ENCODE measurements at regions not wholly inside any gene's neighbourhood (a gene's known extent, or its start where the extent isn't known, plus 50 kb on each side); places are given as distances from the start of the nearest gene placed in this dataset.

DNA sequence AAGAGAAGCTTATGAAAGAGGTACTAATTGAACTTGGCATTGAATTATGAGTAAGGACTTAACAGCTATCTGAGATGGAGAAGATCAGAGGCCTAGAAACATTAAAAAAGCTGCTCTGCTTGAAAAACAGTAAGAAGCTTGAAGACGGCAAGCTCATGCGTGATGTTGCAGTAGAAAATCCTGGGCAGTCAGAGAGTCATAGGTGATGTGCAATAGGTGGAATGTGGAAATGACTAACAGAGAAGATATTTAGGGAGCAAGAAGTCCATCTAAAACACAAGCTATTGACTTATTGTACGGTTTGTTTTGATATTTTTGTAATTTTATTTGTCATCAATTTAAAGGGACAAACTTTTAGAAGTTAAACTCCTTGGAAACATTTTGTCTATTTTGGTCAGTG, 1101.4 kb downstream of the ROBO2 start:
- Histone ChIP-seq H3K14ac (ENCODE audit: low read length) (no peak overlapping the region), H3K36me3 (ENCODE audit: control insufficient read depth in 1 of 2, insufficient read depth in 2 of 2, low read length in 2 of 2) (no peaks in the 10 kb centered on the region), H2AK5ac (ENCODE audit: low read length) (no peak overlapping the region), H3K18ac (ENCODE audit: low read length) (no peak overlapping the region), H4K12ac (ENCODE audit: low read depth, low read length) (no peak overlapping the region), H3K4me3 (ENCODE audit: low read depth, low read length) (no peak overlapping the region), H3K79me2 (ENCODE audit: control insufficient read depth, insufficient read depth, low read length, poor library complexity) (no peaks in the 10 kb centered on the region), H3K4me1 (ENCODE audit: control insufficient read depth in 1 of 2, insufficient read depth in 2 of 2, low read length in 2 of 2) (no peaks in the 10 kb centered on the region), H4K8ac (ENCODE audit: low read depth, low read length) (no peak overlapping the region), H3K9ac (ENCODE audit: low read length) (no peak overlapping the region), H3K4ac (ENCODE audit: low read depth, low read length) (no peak overlapping the region), H3K27ac (ENCODE audit: low read depth, low read length) (no peak overlapping the region), H3K23ac (ENCODE audit: low read length) (no peak overlapping the region), H3K9me3 (ENCODE audit: insufficient read depth, low read depth, low read length) (no peaks in the 10 kb centered on the region), H4K91ac (ENCODE audit: low read depth, low read length) (no peak overlapping the region), H3K27me3 (ENCODE audit: insufficient read depth, low read length) (no peaks in the 10 kb centered on the region), H3K4me2 (ENCODE audit: low read length) (no peak overlapping the region), H2BK120ac (ENCODE audit: insufficient read depth, low read length, poor library complexity) (no peak overlapping the region), H2BK12ac (ENCODE audit: low read length) (no peak overlapping the region), H2BK5ac (ENCODE audit: low read depth, low read length, poor library complexity) (no peak overlapping the region), H2AFZ (ENCODE audit: insufficient read depth, low read length, poor library complexity) (no peak overlapping the region), H3K79me1 (ENCODE audit: low read length) (no peaks in the 10 kb centered on the region)
- no CpG with 5 or more reads among the region's 3 CpGs for WGBS (ENCODE audit: extremely low coverage, insufficient coverage, insufficient read length)
- DNase-seq = no peak

- Histone ChIP-seq H3K9me3 (ENCODE audit: insufficient read depth, low read depth, low read length) (no peaks in the 10 kb centered on the region), H4K8ac (ENCODE audit: low read depth, low read length) (no peak overlapping the region), H2BK120ac (ENCODE audit: insufficient read depth, low read length, poor library complexity) (no peak overlapping the region), H3K27ac (ENCODE audit: low read depth, low read length) (no peak overlapping the region), H3K79me1 (ENCODE audit: low read length) (no peaks in the 10 kb centered on the region), H2AFZ (ENCODE audit: insufficient read depth, low read length, poor library complexity) (no peak overlapping the region), H2AK5ac (ENCODE audit: low read length) (no peak overlapping the region), H3K18ac (ENCODE audit: low read length) (no peak overlapping the region), H3K4me2 (ENCODE audit: low read length) (no peak overlapping the region), H3K14ac (ENCODE audit: low read length) (no peak overlapping the region), H3K4me3 (ENCODE audit: low read depth, low read length) (no peak overlapping the region), H2BK5ac (ENCODE audit: low read depth, low read length, poor library complexity) (no peak overlapping the region), H3K4me1 (ENCODE audit: control insufficient read depth in 1 of 2, insufficient read depth in 2 of 2, low read length in 2 of 2) (no peaks in the 10 kb centered on the region), H3K4ac (ENCODE audit: low read depth, low read length) (no peak overlapping the region), H3K23ac (ENCODE audit: low read length) (no peak overlapping the region), H3K27me3 (ENCODE audit: insufficient read depth, low read length) (no peaks in the 10 kb centered on the region), H3K36me3 (ENCODE audit: control insufficient read depth in 1 of 2, insufficient read depth in 2 of 2, low read length in 2 of 2) (no peaks in the 10 kb centered on the region), H4K91ac (ENCODE audit: low read depth, low read length) (no peak overlapping the region), H3K9ac (ENCODE audit: low read length) (no peak overlapping the region), H2BK12ac (ENCODE audit: low read length) (no peak overlapping the region), H4K12ac (ENCODE audit: low read depth, low read length) (no peak overlapping the region), H3K79me2 (ENCODE audit: control insufficient read depth, insufficient read depth, low read length, poor library complexity) (no peaks in the 10 kb centered on the region)
- no CpG with 5 or more reads among the region's 1 CpG for WGBS (ENCODE audit: extremely low coverage, insufficient coverage, insufficient read length)
- no peak for DNase-seq
Measured at GRCh38 chr3:78143000-78143399, 1103.1 kb downstream of the ROBO2 start.

- WGBS (ENCODE audit: extremely low coverage, insufficient coverage, insufficient read length) = no CpG with 5 or more reads among the region's 2 CpGs
- no peak overlapping the region for H3K18ac ChIP-seq (ENCODE audit: low read length)
- H2BK5ac ChIP-seq (ENCODE audit: low read depth, low read length, poor library complexity) = no peak overlapping the region
- no peak overlapping the region for H3K27ac ChIP-seq (ENCODE audit: low read depth, low read length)
- no peak overlapping the region for H4K91ac ChIP-seq (ENCODE audit: low read depth, low read length)
- no peaks in the 10 kb centered on the region for H3K4me1 ChIP-seq (ENCODE audit: control insufficient read depth in 1 of 2, insufficient read depth in 2 of 2, low read length in 2 of 2)
- no peak overlapping the region for H3K9ac ChIP-seq (ENCODE audit: low read length)
- no peak for DNase-seq
- no peak overlapping the region for H3K23ac ChIP-seq (ENCODE audit: low read length)
- H4K12ac ChIP-seq (ENCODE audit: low read depth, low read length) = no peak overlapping the region
- H3K4ac ChIP-seq (ENCODE audit: low read depth, low read length) = no peak overlapping the region
- H2BK120ac ChIP-seq (ENCODE audit: insufficient read depth, low read length, poor library complexity) = no peak overlapping the region
- H3K14ac ChIP-seq (ENCODE audit: low read length) = no peak overlapping the region
- H2AFZ ChIP-seq (ENCODE audit: insufficient read depth, low read length, poor library complexity) = no peak overlapping the region
- H3K36me3 ChIP-seq (ENCODE audit: control insufficient read depth in 1 of 2, insufficient read depth in 2 of 2, low read length in 2 of 2) = no peaks in the 10 kb centered on the region
- H2BK12ac ChIP-seq (ENCODE audit: low read length) = no peak overlapping the region
- no peaks in the 10 kb centered on the region for H3K79me2 ChIP-seq (ENCODE audit: control insufficient read depth, insufficient read depth, low read length, poor library complexity)
- no peaks in the 10 kb centered on the region for H3K27me3 ChIP-seq (ENCODE audit: insufficient read depth, low read length)
- no peak overlapping the region for H3K4me3 ChIP-seq (ENCODE audit: low read depth, low read length)
- no peaks in the 10 kb centered on the region for H3K9me3 ChIP-seq (ENCODE audit: insufficient read depth, low read depth, low read length)
- H2AK5ac ChIP-seq (ENCODE audit: low read length) = no peak overlapping the region
- H3K79me1 ChIP-seq (ENCODE audit: low read length) = no peaks in the 10 kb centered on the region
- H4K8ac ChIP-seq (ENCODE audit: low read depth, low read length) = no peak overlapping the region
- H3K4me2 ChIP-seq (ENCODE audit: low read length) = no peak overlapping the region
Measured at GRCh38 chr3:78148986-78149717, 1109.3 kb downstream of the ROBO2 start.

- Histone ChIP-seq H2BK5ac (ENCODE audit: low read depth, low read length, poor library complexity) (no peak overlapping the region), H3K79me2 (ENCODE audit: control insufficient read depth, insufficient read depth, low read length, poor library complexity) (no peaks in the 10 kb centered on the region), H4K91ac (ENCODE audit: low read depth, low read length) (no peak overlapping the region), H3K27me3 (ENCODE audit: insufficient read depth, low read length) (no peaks in the 10 kb centered on the region), H3K4ac (ENCODE audit: low read depth, low read length) (no peak overlapping the region), H2BK12ac (ENCODE audit: low read length) (no peak overlapping the region), H3K4me3 (ENCODE audit: low read depth, low read length) (no peak overlapping the region), H2BK120ac (ENCODE audit: insufficient read depth, low read length, poor library complexity) (no peak overlapping the region), H4K12ac (ENCODE audit: low read depth, low read length) (no peak overlapping the region), H3K9ac (ENCODE audit: low read length) (no peak overlapping the region), H3K18ac (ENCODE audit: low read length) (no peak overlapping the region), H2AFZ (ENCODE audit: insufficient read depth, low read length, poor library complexity) (no peak overlapping the region), H3K27ac (ENCODE audit: low read depth, low read length) (no peak overlapping the region), H3K9me3 (ENCODE audit: insufficient read depth, low read depth, low read length) (no peaks in the 10 kb centered on the region), H3K14ac (ENCODE audit: low read length) (no peak overlapping the region), H3K79me1 (ENCODE audit: low read length) (no peaks in the 10 kb centered on the region), H3K36me3 (ENCODE audit: control insufficient read depth in 1 of 2, insufficient read depth in 2 of 2, low read length in 2 of 2) (no peaks in the 10 kb centered on the region), H4K8ac (ENCODE audit: low read depth, low read length) (no peak overlapping the region), H3K4me1 (ENCODE audit: control insufficient read depth in 1 of 2, insufficient read depth in 2 of 2, low read length in 2 of 2) (no peaks in the 10 kb centered on the region), H2AK5ac (ENCODE audit: low read length) (no peak overlapping the region), H3K4me2 (ENCODE audit: low read length) (no peak overlapping the region), H3K23ac (ENCODE audit: low read length) (no peak overlapping the region)
- no peak for DNase-seq
- WGBS (ENCODE audit: extremely low coverage, insufficient coverage, insufficient read length) = no CpG with 5 or more reads among the region's 4 CpGs
Measured at GRCh38 chr3:78153973-78154372, 1114.1 kb downstream of the ROBO2 start.
